TTC549 (cell line): ENCODE measurements at regions not wholly inside any gene's neighbourhood (a gene's known extent, or its start where the extent isn't known, plus 50 kb on each side); places are given as distances from the start of the nearest gene placed in this dataset.
"Not testable (repeated sequence)": the region's sequence is repeated elsewhere in the genome, so short reads cannot be mapped to it uniquely, and the experiment has no call there.

ENCODE experiments used
- FAIRE-seq: peaks from 2 replicates; lab custom pipeline; 2012; peaks lifted over from hg19 to GRCh38; lab: Jason Lieb, UNC

DNA sequence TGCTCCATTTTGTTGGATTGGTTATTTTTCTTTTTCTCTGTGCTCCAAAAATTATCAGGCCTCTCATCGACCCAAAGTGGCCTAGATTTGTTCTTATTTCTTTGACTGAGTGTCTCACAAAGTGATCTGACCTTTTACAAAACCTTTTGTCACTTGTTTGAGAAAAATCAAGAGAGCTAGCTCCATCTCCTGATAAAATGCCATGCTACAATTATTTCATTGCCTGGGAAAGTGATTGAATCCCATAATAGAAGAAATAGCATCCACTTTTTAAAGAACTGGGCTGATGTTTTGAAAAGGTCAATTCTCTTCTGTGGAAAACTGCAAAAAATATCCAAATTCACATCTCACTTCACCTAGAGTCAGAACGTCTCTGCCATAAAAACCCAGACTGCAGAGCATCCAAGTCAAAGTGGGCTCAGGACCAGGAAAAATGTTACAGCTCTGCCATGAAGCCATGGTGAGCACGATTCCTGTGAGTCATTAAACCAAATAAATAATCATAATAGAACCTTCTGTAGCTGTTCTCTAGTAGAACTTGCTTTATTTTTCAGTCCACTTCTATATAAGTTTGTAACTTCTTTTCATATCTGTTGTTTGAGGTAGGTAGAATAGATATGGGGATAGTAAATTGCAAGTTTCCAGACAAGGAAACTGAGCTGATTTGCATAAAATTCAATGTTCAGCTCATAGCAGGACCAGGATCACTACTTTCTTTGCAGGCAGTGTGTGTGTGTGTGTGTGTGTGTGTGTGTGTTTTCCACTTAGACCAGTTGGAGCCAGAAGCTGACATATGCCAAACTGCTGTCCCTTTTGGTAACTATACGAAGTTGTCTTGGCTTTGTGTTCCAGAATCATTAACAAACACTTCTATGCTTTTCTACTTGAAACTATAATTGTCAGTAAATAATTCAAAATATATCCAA lies 632.5 kb upstream of the ANKRD30A start:
- no peak for FAIRE-seq

DNA sequence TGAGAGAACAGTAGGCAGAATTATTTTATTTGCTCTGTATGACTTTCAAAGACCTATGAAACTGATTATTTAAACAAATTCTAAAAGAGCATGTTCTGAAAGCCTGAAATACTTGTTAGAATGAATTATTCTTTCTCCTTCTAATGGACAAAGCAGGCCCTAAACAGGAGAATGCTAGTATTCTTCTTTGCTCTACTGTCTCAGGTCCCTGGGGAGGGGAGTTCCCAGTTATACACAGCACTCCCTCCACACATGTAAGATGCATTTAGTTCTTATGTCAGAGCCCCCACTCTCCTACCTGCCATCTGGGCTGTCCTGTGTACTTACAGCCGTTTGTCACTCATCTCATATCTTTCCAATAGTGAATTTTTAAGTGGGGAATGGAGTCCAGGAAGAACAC lies 633.5 kb upstream of the ANKRD30A start:
- no peak for FAIRE-seq

DNA sequence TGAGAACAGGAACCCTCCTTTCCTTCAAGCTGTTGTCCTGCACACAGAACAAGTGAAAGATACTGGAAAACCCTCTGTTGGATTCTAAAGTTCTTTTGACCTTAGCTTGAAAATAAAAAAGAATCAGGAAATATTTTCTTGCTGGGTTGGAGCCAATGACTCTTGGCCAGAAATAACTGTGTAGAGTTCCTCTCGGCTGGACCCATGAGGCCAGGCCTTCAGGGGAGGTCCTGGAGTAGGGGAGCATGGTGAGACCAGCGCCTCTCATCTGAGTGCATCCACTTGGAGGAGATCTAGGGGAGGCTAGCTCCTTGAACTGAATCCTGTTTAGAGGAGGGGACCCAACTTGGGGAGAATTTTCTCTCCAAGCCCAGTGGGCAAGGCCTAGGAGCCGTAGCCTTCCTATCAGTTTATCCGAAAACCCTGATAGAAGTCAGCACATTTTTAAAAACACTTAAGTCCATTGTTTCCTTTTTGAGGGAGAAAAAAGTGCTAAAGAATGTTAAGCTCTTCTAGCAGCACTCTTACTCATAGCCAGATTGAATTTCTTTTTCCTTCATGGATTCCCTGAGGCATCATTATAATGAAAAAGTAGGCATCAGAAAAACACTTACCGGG lies 635.7 kb upstream of the ANKRD30A start:
- no peak for FAIRE-seq

DNA sequence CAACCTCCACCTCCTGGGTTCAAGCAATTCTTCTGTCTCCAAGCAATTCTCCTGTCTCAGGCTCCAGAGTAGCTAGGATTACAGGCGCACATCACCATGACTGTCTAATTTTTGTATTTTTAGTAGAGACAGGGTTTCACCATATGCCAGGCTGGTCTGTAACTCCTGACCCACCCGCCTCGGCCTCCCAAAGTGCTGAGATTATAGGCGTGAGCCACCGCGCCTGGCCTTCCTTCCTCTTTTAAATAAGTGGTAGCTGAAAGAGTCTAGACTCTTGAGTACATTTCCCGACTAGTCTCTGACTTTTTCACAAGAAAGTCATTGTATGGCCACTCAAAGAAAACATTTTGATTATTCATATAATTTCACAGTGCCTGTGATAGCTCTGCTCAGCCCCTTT lies 636.2 kb upstream of the ANKRD30A start:
- no peak for FAIRE-seq

DNA sequence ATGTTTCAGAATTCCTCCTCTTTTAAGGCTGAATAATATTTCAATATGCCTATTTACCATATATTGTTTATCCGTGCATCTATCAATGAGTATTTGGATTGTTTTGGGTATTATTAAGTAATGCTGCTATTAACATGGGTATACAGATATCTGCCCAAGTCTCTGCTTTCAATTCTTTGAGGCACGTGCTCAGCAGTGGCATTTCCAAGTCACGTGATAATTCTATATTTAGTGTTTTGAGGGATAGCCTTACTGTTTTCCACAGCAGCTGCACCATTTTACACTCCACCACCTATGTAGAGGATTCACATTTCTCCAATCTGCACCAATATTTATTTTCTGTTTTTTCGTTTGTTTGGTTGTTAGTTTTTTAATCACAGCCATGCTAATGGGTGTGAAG lies 636.8 kb upstream of the ANKRD30A start:
- no peak for FAIRE-seq

DNA sequence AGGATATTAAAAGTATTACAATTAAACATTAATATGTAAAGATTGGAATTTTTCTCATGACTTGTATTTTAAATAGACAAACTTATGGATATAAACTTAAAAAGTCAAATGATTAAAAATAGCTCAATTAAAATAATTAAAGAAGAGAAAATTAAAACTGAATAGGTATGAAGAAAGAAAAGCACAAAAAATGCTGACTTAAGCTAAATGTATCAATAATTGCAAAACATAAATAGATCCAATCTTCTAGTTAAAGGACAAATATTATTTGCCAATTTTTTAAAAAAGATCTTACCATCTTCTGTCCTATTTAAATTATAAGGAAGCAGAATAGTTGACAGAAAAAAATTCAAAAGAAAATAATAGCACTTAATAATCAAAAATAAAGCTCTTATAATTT lies 646.3 kb upstream of the ANKRD30A start:
- FAIRE-seq = peak; percentile 62

DNA sequence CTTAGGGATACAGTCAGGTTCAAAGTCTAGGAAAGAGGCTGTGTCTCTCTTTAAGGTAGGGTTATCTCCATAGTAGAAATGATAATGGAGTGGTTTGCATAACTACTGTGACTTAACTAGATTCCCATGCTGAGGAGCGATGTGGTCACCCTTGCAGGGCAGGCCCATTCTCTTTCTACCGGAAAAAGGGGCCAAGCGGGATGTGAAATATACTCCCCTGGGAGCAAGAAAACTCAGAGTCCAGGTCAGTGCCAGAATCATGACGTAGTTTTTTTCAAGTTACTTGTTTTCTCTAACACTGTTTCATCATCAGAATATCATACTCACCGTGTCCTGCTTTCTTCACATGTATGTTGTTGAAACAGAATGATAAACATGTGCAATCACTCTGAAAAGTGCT lies 649.0 kb upstream of the ANKRD30A start:
- no peak for FAIRE-seq

DNA sequence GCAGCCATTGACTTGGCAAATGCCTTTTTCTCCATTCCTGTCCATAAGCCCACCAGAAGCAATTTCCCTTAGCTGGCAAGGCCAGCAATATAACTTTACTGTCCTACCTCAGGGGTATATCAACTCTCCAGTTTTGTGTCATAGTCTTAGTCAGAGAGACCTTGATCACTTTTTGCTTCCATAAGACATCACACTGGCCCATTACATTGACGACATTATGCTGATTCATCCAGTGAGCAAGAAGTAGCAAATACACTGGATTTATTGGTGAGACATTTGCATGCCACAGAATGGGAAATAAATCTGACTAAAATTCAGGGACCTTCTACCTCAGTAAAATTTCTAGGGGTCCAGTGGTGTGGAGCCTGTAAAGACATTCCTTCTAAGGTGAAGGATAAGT lies 649.7 kb upstream of the ANKRD30A start:
- FAIRE-seq = no peak

DNA sequence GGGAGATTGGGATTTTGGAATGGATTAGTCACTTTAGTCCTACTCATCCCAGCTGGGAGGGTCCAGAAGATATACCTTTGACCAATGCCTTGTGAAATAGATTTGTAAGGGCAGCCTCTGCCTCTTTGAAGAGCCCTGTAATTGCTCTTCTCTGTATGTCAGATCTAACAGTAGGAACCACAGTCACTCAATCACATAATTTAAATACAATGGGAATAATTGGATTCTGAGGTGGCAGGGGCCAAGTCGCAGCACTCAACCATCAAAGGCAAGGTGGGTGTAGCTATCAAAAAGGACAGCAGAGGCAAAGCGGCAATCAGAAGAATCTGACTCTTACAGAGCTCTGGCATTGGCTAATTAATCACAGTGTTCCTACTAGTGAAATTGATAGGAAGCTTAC lies 650.9 kb upstream of the ANKRD30A start:
- FAIRE-seq = no peak

DNA sequence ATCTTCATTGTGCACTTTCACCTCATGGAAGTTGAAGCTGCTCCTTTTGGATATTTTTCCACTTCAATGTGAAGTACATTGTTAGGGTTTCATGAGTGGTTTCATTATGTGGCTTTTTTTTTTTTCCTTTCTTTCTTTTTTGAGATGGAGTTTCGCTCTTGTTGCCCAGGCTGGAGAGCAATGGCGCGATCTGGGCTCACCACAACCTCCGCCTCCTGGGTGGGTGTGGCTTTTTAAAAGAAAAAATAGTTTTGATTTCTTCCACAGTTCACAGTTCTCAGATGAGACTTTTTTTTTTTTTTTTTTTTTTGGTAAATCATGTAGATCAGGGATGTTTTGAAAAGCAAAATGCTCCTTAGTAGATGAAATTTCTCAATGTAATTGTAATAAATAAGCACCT lies 652.3 kb upstream of the ANKRD30A start:
- FAIRE-seq = no peak

DNA sequence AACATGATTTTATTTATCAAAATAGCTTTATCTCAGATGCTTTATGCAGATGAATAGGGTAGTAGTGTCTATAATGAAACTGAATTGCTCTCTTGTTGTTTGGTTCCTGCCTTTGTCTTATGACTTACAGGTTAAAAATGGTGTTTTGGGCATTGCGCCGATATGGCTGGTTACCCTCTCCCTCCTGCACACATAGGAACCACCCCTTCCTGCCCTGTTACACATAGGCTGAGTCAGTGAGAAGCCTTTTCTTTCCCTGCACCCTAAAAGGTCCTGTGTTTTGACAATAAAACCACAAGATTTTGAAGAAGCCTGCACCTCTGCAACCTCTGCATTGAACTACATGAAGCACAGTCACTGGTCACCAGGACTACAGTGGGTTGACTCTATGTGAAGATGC lies 655.8 kb upstream of the ANKRD30A start:
- FAIRE-seq = no peak

DNA sequence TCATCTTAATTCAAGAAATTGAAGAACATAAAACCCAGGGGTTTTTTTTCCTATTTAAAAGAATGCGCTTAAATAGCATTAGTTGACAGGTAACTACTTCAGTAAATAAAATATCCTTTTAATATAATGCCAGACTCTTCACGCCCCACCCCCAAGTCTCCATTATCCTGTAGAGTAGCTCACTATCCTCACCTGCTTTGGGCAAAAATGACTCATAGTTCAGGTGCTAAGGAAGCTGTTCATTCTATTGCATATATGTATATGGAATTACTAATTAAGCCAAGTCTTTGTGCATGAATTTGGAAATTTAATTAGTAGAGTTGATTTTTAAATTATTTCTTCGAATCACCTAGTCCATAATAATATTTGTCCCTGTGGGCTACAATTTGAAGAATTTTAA lies 656.8 kb upstream of the ANKRD30A start:
- no peak for FAIRE-seq

DNA sequence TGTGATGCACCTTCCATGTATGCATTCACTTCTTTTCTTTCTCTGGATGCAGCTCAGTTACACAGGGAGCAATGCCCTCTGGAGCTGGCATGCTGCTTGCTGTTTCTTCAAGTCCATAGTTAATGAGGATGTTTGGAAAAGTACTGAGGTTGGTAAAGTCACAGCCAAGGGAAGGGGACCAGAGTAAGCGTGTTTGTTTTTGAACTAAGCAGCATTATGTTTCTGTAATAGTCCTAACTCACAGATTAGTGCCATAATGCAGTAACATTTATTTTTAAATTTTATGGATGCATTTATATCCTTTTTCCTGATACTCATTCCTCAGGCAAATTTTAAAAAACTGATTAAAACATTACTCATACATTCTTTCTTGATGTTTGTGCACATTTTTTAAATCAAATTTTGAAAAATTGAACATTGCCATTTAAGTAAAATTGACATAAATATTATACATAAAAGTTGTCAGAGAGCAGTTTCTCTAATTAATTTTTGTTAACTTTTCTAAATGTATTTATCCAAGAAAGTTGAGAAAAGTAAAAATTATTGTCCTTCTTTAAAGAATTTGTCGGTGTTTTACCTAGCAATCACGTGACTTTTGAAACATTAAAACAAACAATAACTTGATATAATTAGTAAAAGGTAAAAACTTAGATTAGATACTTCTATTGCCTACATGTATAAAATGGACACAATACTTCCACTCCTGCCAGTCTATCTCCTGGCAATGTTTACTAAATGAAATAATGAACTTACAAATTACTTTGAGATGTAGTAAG lies 659.6 kb upstream of the ANKRD30A start:
- no peak for FAIRE-seq

DNA sequence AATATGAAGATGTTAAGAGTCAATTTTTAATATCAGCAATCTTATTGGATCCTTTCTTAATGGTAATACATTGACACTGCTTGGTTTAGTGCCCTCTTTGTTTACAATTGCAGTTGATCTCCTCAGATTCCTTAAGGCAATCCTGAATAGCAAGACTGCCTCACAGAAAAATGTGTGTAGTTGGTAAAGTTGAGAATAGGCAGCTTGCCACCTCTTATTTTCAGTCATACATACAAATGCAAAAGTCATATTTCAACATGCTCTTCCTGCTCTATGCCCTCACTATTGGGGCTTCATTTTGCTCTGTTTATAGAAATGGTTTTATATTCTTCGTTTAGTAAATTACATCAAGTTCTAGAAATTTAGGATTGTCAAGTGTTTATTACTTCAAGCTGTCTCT lies 661.1 kb upstream of the ANKRD30A start:
- FAIRE-seq = no peak

DNA sequence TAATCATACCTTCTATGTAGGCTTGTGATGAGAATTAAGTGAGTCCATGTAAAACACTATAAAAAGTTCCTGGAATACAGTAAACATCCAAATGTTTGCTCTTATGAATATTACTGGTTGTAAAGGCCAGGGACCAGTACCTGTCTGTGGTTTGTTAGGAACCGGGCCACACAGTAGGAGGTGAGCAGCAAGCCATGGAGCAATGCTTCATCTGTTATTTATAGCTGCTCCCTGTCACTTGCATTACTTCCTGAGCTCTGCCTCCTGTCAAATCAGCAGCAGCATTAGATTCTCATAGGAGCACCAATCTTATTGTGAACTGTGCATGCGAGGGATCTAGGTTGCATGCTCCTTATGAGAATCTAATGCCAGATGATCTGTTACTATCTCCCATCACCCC lies 662.0 kb upstream of the ANKRD30A start:
- FAIRE-seq = no peak

DNA sequence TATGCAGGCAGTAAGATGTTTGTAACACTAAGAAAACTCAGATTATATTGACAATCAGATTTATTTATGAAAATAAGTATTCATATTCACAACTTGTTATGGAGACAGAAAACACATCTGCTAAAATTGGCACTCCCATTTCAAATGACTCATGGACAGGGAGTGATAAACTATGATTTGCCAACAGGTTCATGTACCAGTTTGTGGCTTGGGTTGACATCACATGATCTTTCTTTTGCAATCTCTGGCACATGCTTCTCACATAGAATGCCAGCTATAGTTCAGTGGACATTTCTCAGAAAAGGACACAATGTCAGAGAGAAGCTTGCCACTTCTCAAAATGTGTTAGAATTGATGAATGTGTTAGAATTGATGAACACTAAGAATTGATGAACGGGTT lies 663.2 kb upstream of the ANKRD30A start:
- FAIRE-seq = no peak

DNA sequence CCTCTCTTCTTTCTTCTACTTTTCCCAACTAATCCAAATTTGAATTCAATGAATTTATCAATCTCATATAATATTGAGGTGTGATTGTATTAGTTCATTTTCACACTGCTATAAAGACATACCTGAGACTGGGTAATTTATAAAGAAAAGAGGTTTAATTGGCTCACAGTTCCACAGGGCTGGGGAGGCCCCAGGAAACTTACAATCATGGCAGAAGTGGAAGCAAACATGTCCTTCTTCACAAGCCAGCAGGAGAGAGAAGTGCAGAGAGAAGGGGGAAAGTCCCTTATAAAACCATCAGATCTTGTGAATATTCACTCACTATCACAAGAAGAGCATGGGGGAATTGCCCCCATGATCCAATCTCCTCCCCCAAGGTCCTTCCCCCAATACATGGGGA lies 667.0 kb upstream of the ANKRD30A start:
- not testable (repeated sequence) for FAIRE-seq

DNA sequence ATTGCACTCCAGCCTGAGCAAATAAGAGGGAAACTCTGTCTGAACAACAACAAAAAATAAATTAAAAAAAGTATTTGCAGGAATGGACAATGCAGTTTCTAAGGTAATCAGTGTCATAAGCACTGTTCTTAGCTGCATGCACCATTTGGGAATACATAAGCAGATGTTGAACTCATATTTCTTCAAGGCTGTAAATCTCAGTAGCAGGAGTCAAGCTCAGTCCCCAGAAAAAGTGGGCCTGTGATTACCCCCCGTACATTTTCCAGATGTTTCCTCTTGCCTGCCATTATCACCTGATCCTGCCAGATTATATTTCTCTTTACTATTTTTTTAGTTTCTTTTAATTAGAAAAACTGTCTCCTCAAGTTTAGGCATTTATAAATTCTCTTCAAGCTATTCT lies 667.6 kb upstream of the ANKRD30A start:
- FAIRE-seq = no peak

DNA sequence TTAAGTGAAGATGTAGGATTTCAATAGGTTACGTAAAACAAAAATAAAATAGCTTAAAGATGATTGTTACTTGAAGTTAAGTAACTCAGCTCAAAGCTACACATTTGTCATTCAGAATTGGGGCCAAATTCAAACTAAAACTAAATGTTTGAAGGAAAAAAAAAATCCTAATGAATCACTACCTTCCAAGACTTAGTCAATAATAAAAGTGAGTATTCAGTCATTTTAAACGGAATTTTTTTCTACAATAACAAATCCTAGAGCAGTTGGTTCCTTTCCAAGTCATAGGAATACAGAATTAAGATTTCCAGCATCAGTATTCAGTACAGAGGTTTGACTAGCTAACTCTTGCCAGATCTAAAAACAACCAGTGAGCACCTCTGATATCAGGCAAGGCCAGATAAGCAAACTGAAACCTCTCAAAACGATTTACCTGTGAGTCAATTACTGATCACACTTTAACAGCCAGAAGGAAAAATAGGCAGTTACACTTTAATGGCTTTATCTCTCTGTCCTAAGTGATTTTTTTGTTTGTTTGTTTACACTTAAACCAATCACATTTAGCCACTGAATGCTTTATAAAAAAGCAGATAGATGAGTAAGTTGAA lies 669.8 kb upstream of the ANKRD30A start:
- no peak for FAIRE-seq

DNA sequence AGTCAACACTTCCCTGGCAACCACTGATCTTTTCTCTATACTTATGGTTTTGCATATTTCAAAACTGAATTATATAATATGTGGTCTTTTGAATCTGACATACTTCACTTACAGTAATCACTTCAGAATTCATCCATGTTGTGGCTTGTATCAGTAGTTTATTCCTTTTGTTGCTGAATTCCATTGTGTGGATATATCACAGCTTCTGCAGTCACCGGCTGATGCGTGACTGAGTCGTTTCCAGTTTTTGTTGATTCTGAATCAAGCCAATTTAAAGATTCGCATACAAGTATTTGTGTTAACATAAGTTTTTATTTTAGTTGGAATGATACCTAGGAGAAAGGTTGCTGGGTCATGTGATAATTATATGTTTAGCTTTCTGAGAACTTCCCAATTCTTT lies 672.5 kb upstream of the ANKRD30A start:
- FAIRE-seq = no peak

DNA sequence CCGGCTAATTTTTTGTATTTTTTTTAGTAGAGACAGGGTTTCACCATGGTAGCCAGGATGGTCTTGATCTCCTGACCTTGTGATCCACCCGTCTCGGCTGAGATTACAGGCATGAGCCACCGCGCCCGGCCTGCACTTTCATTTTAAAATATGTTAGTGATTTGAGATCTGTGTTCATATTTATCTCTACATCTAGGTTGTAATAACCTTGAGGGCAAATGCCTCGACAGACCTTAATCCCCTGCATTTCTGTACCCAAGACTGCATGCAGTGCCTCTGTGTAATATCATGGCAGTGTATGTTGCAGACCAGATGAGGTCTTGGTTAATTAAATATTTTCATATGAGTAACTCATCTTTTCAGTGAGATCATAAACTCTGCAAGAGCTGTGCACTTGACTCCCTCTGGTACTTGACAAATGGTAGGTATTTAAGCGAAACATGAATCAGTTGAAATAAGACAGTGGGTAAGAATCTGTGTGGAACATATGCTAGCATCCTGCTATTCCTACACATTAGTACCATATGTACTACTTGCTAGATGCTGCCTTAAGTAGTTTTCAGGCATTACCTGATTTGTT lies 673.9 kb upstream of the ANKRD30A start:
- no peak for FAIRE-seq

DNA sequence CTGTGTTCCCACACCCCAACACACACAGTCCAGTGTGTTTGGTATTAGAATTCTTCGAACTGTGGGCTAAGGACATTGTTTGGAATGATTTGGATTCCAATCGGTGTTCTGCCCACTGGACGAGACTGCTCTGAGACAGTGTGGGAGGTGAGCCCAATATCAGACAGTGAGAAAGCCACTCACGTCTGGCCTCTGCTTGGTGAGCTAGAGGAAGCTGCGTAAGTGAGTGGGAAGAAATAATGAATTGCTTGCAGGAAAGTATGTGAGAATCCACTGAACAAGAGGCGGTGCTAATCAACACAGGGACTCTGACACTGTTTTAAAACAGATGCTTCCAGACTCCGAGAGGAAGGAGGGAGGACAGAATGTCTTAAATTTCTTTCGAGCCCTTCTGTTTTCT lies 675.0 kb upstream of the ANKRD30A start:
- FAIRE-seq = peak; percentile 94
